Small intestine (tissue), 7 donors: ENCODE measurements at regions not wholly inside any gene's neighbourhood (a gene's known extent, or its start where the extent isn't known, plus 50 kb on each side); places are given as distances from the start of the nearest gene placed in this dataset.

ENCODE experiments used
- DNase-seq, 2 donors: peaks; one replicate each; pipeline versions ENCODE4 v3.0.0 to v3.0.0-alpha.2; 2013
- FAIRE-seq: peaks from 2 replicates; lab custom pipeline; 2012; peaks lifted over from hg19 to GRCh38; lab: Jason Lieb, UNC
- H3K27ac ChIP-seq, 3 donors: one replicate each; pipeline ENCODE4 v1.5.1; 2013; ENCODE audit warnings: low read length in 2 of 3, mild to moderate bottlenecking in 2 of 3, control low read depth in 1 of 3, inconsistent platforms in 1 of 3, low read depth in 1 of 3, moderate library complexity in 1 of 3
- H3K27me3 ChIP-seq, 3 donors: one replicate each; pipeline ENCODE4 v1.6.1; 2013; ENCODE audit warnings: low read length in 3 of 3, inconsistent platforms in 1 of 3; ENCODE audit not compliant: control insufficient read depth in 3 of 3, insufficient read depth in 3 of 3
- H3K36me3 ChIP-seq, 3 donors: one replicate each; pipeline ENCODE4 v1.6.1; 2013; ENCODE audit warnings: low read length in 3 of 3, inconsistent platforms in 1 of 3, low read depth in 1 of 3, mild to moderate bottlenecking in 1 of 3, moderate library complexity in 1 of 3; ENCODE audit not compliant: control insufficient read depth in 3 of 3, insufficient read depth in 2 of 3
- H3K4me1 ChIP-seq, 3 donors: one replicate each; pipeline ENCODE4 v1.6.1; 2013; ENCODE audit warnings: low read length in 2 of 3, inconsistent platforms in 1 of 3, low read depth in 1 of 3, mild to moderate bottlenecking in 1 of 3, moderate library complexity in 1 of 3; ENCODE audit not compliant: control insufficient read depth in 3 of 3, insufficient read depth in 2 of 3
- H3K4me3 ChIP-seq, 3 donors: one replicate each; pipeline ENCODE4 v1.5.1; 2013; ENCODE audit warnings: low read length in 3 of 3, control low read depth in 1 of 3, inconsistent platforms in 1 of 3, low read depth in 1 of 3, mild to moderate bottlenecking in 1 of 3, moderate library complexity in 1 of 3
- H3K9me3 ChIP-seq, 2 donors: one replicate each; pipeline ENCODE4 v1.6.1; 2013; ENCODE audit warnings: low read depth in 1 of 2, low read length in 1 of 2; ENCODE audit not compliant: control insufficient read depth in 2 of 2, insufficient read depth in 1 of 2
- WGBS, 3 donors: extraction: QIAGEN DNeasy Blood & Tissue Kit; methylation state at CpG; one replicate each; pipeline ENCODE4 v1.1.7; 2013; 5-methylcytosine and 5-hydroxymethylcytosine counted together
- donor health status: healthy with polysubstance abuse.
- donor health status: control.
- donor health status: control.
- donor health status: Bipolar disorder and iron deficiency.
- donor health status: healthy.

GRCh38 chr3:18597919-18598318 is 172.8 kb upstream of the SATB1 start:
- FAIRE-seq: no peak

GRCh38 chr3:18593231-18593630 is 168.1 kb upstream of the SATB1 start:
- H3K4me3 ChIP-seq: no peak overlapping the region
- H3K36me3 ChIP-seq: no peaks in the 10 kb centered on the region
- no peak overlapping the region for H3K27ac ChIP-seq
- 3 to 52% (median 6%) methylated on average over 1 of the region's 1 CpG for WGBS, 3 donors
- no peaks in the 10 kb centered on the region for H3K4me1 ChIP-seq
- no peak for DNase-seq
- H3K27me3 ChIP-seq: no peaks in the 10 kb centered on the region
- no peak for FAIRE-seq
- peaks cover 0 to 6% of the 10 kb centered on the region in 2 donors for H3K9me3 ChIP-seq

More at GRCh38 chr3:18597919-18598318, 172.8 kb upstream of the SATB1 start:
- Histone ChIP-seq H3K4me3 (no peak overlapping the region), H3K27me3 (no peaks in the 10 kb centered on the region), H3K36me3 (no peaks in the 10 kb centered on the region), H3K27ac (no peak overlapping the region), H3K9me3 (peaks cover 0 to 9% of the 10 kb centered on the region in 2 donors), H3K4me1 (no peaks in the 10 kb centered on the region)
- WGBS, 3 donors: 83 to 96% (median 96%) methylated on average over 4 of the region's 4 CpGs
- no peak for DNase-seq

DNA sequence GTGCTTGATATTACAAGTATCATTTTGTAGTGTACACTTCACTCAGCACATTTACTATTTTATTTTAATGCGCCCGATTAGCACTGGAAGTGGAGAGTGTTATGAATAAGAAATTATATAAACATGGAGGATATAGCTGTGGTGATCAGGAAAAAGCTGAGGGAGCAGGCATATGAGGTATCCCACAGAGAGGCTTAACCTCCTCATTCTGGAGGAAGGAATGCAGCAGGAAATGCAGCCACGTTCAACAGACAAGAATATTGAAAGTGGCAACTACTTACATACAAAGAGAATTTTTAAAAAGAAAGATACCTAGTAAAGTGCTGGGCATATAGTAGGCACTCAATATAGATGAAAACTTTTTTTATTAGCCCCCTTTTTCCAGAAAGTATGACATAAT is 166.0 kb upstream of the SATB1 start:
- no peaks in the 10 kb centered on the region for H3K27me3 ChIP-seq
- no peak for FAIRE-seq
- no peak overlapping the region for H3K27ac ChIP-seq
- no peaks in the 10 kb centered on the region for H3K36me3 ChIP-seq
- DNase-seq: no peak
- no peaks in the 10 kb centered on the region for H3K4me1 ChIP-seq
- no peaks in the 10 kb centered on the region for H3K9me3 ChIP-seq
- WGBS, 3 donors: 58 to 75% (median 73%) methylated on average over 3 of the region's 3 CpGs
- no peak overlapping the region for H3K4me3 ChIP-seq

GRCh38 chr3:18586076-18586475 is 160.9 kb upstream of the SATB1 start:
- Histone ChIP-seq H3K36me3 (no peaks in the 10 kb centered on the region), H3K27me3 (no peaks in the 10 kb centered on the region), H3K4me1 (no peaks in the 10 kb centered on the region), H3K4me3 (no peak overlapping the region), H3K9me3 (peaks cover 0 to 2% of the 10 kb centered on the region in 2 donors), H3K27ac (no peak overlapping the region)
- DNase-seq: no peak
- WGBS, 3 donors: 83 to 92% (median 83%) methylated on average over 2 of the region's 2 CpGs
- FAIRE-seq: no peak

DNA sequence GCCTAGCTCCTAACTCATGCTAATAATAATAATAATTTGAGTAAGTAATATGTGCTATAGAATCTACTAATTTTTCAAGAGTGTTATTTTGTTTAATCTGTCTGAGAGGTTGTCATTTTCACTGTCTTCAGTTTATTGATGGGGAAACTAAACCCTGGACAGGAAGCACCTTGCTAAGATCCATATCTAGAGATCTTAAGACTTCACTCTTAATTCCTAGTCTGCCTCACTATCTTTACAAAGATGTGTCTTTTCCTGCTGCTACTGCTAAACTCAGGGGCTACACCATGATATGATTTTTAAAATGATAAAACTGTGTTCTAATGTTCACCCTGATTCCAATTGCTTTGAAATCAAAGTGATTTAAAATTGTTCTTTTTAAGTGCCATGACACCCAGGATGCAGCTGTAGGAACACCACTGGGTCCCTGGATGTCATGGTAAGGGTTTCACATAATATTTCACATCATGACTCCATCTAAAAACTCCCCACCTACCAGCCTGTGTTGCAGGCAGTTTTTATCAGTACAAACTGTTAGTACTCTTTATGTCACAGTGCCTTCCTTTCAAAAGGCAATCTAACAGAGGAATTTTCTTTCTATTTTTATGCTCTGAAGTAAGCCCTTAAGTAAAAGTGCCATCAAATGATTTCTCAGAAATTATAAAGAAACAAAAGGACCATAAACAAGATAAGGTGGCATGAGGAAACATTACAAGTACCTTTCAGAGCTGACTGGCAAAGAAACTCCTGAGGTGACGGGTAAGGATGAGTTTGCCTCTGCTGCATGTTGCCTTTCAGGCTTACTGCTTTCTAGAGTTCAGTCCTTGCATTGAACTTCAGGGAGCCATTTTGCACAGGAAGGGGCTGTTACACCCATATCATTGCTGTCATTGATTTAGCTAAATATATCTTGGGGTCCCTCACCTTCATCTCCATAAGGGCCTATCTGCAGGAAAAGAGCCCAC is 160.1 kb upstream of the SATB1 start:
- Histone ChIP-seq H3K36me3 (no peaks in the 10 kb centered on the region), H3K4me1 (no peaks in the 10 kb centered on the region), H3K27ac (no peak overlapping the region), H3K4me3 (no peak overlapping the region), H3K9me3 (peaks cover 0 to 2% of the 10 kb centered on the region in 2 donors), H3K27me3 (no peaks in the 10 kb centered on the region)
- FAIRE-seq: no peak
- no peak for DNase-seq
- 86 to 96% (median 90%) methylated on average over 1 of the region's 1 CpG for WGBS, 3 donors

DNA sequence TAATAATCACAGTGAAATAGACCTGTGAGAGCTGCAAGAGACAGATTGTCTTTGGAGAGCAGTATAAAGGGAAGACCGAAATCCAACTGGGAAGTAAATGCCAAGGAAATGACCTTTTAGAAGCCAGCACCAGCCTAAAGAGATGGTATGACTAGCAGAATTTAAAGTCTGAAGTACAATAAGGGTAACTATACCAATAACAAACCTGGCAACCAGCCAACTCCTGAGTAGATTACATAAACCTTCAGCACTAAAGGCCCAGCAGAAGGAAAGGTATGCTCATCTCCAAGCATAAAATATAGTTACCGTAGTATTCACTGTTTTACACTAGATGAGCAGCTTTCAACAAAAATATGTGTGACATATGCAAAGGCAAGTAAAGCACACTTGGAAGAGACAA is 155.1 kb upstream of the SATB1 start:
- no peaks in the 10 kb centered on the region for H3K27me3 ChIP-seq
- no peak overlapping the region for H3K4me3 ChIP-seq
- WGBS, 3 donors: 21 to 46% (median 31%) methylated on average over 2 of the region's 2 CpGs
- H3K36me3 ChIP-seq: no peaks in the 10 kb centered on the region
- peaks cover 0 to 4% of the 10 kb centered on the region in 2 donors for H3K9me3 ChIP-seq
- H3K27ac ChIP-seq: no peak overlapping the region
- DNase-seq (peak; percentile 24 to 86), FAIRE-seq (no peak)
- H3K4me1 ChIP-seq: no peaks in the 10 kb centered on the region

GRCh38 chr3:18579661-18580060 is 154.5 kb upstream of the SATB1 start:
- Histone ChIP-seq H3K4me3 (no peak overlapping the region), H3K27ac (no peak overlapping the region), H3K27me3 (no peaks in the 10 kb centered on the region), H3K36me3 (no peaks in the 10 kb centered on the region), H3K4me1 (no peaks in the 10 kb centered on the region), H3K9me3 (peaks cover 0 to 4% of the 10 kb centered on the region in 2 donors)
- no peak for DNase-seq
- 34 to 50% (median 45%) methylated on average over 3 of the region's 3 CpGs for WGBS, 3 donors
- FAIRE-seq: no peak

DNA sequence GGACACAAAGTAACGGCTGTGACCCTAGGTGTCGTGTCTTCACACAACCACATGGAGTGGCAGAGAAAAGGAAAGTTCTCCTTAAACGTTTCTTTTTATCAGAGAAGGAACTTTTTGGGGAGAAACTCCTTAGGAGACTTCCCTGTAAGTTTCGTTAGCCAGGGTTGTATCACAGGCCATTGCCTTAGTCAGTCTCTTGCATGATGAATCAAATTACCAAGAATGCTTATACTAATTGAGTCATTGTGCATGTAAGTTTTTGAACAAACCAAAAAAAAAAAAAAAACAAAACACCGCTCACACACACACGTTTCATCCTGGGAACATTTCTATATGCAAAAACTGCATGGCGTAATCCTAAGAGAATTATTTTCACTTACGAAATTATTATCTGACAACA is 150.4 kb upstream of the SATB1 start:
- H3K27ac ChIP-seq: no peak overlapping the region
- no peaks in the 10 kb centered on the region for H3K36me3 ChIP-seq
- FAIRE-seq: no peak
- H3K4me3 ChIP-seq: no peak overlapping the region
- WGBS, 3 donors: 79 to 86% (median 79%) methylated on average over 8 of the region's 8 CpGs
- no peaks in the 10 kb centered on the region for H3K4me1 ChIP-seq
- peaks cover 0 to 2% of the 10 kb centered on the region in 2 donors for H3K9me3 ChIP-seq
- no peak for DNase-seq
- H3K27me3 ChIP-seq: no peaks in the 10 kb centered on the region
